ENCODE measurements at regions not wholly inside any gene's neighbourhood (a gene's known extent, or its start where the extent isn't known, plus 50 kb on each side); places are given as distances from the start of the nearest gene placed in this dataset.
"Not testable (repeated sequence)": the region's sequence is repeated elsewhere in the genome, so short reads cannot be mapped to it uniquely, and the experiment has no call there.

- no peak for DNase-seq (ENCODE audit: low spot score)
- no peak for ATAC-seq
These were observed 93.3 kb upstream of the FANCL start for GRCh38 chr2:58334414-58334813.

DNA sequence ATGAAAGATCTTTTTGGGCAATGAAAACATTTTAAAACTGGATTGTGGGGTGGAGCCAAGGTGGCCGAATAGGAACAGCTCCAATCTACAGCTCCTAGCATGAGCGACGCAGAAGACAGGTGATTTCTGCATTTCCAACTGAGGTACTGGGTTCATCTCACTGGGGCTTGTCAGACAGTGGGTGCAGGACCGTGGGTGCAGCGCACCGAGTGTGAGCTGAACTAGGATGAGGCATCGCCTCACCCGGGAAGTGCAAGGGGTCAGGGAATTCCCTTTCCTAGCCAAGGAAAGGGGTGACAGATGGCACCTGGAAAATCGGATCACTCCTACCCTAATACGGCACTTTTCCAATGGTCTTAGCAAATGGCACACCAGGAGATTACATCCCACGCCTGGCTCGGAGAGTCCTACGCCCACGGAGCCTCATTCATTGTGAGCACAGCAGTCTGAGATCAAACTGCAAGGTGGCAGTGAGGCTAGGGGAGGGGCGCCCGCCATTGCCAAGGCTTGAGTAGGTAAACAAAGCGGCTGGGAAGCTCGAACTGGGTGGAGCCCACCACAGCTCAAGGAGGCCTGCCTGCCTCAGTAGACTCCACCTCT, 84.3 kb upstream of the FANCL start:
- not testable (repeated sequence) for ATAC-seq; DNase-seq (ENCODE audit: low spot score)

DNA sequence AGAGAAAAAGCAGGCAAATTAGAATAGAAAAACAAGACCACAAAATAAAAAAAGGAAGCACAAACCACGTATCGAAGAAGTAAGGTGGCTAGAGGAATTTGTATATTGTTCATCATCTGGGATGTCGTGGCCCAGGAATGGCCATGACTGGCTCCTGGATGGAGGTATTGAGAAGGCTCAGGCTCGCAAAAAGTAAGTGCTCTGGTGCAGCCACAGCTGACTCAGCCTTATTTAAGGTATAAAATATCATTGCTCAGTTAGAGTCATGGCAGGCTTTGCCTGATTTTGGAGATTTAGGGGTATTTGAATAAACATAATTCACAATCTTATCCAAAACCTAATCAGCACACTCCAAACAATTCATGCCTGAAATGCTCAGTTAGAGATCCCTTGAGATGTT, 78.4 kb upstream of the FANCL start:
- no peak for DNase-seq (ENCODE audit: low spot score)
- ATAC-seq: no peak

DNA sequence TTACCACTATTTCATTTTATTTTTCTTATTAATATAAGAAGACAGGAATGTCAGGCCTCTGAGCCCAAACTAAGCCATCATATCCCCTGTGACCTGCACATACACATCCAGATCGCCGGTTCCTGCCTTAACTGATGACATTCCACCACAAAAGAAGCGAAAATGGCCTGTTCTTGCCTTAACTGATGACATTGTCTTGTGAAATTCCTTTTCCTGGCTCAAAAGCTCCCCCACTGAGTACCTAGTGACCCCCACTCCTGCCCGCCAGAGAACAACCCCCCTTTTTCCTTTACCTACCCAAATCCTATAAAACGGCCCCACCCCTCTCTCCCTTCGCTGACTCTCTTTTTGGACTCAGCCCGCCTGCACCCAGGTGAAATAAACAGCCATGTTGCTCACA, 77.8 kb upstream of the FANCL start:
- not testable (repeated sequence) for DNase-seq (ENCODE audit: low spot score); ATAC-seq

DNA sequence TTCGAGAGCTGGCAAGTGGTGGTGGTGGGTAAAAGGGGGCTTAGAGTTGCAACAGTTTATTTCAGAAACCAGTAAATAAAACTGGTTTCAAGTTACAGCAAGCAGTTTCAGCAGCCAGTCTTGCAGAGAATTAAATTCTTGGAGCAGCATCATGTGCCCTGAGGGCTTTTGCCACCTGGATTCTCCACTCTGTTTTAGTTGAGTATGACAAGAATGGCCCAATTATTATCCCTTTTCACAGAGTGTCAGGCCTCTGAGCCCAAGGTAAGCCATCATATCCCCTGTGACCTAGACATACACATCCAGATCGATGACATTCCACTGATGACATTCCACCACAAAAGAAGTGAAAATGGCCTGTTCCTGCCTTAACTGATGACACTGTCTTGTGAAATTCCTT, 72.8 kb upstream of the FANCL start:
- no peak for ATAC-seq
- no peak for DNase-seq (ENCODE audit: low spot score)

GRCh38 chr2:58308435-58308834, 67.3 kb upstream of the FANCL start:
- no peak for ATAC-seq
- no peak for DNase-seq (ENCODE audit: low spot score)

- DNase-seq (ENCODE audit: low spot score): no peak
- ATAC-seq: no peak
These were observed 63.7 kb upstream of the FANCL start for GRCh38 chr2:58304843-58305242.

DNA sequence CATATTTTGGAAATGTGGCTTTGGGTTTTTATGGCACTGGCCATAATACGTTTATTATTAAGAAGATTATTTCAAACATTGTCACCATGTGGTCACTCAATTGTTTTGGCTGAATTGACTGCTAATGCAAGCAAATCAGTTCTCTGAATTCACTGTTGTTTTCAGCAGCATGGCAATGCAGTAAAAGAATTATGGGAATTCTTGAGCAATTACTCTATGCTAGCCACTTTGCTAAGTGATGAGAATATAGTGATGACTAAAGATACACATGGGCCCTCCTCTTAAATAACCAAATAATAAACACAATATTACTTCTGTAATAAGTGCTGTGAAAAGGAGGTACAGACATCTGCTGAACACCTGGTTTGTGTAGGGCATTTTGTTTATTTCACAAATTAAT, 58.0 kb upstream of the FANCL start:
- ATAC-seq (no peak), DNase-seq (ENCODE audit: low spot score) (no peak)

DNA sequence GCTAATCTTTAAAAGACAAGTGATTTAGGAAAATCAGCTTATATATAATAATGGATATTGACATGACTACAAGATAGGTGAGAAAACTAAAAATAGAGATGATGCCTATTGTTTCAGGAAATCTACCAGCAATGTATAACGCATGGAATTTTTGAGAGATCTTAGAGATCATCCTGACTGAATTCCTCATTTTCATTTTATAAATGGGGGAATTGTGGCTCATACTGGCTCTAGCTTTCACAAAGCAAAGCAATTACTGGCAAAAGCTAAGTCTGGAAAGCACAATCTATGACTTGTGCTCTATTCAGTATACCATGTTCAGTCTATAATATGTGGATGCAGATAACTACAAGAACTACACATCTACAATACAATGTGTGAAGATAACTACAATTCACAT, 51.9 kb upstream of the FANCL start:
- no peak for ATAC-seq
- DNase-seq (ENCODE audit: low spot score): no peak

- ATAC-seq: no peak
- DNase-seq (ENCODE audit: low spot score): no peak
These were observed 50.8 kb upstream of the FANCL start for GRCh38 chr2:58291726-58292438.

Data from left lobe of liver (tissue), 2 donors.